Duodenal mucosa (tissue), 2 donors: ENCODE measurements at regions not wholly inside any gene's neighbourhood (a gene's known extent, or its start where the extent isn't known, plus 50 kb on each side); places are given as distances from the start of the nearest gene placed in this dataset.

Source experiments
- H3K27ac ChIP-seq: one replicate; pipeline ENCODE4 v1.7.0; 2013; ENCODE audit warnings: low read depth, low read length
- H3K27me3 ChIP-seq, 2 donors: one replicate each; pipeline ENCODE4 v1.7.0; 2013; ENCODE audit warnings: low read length in 2 of 2, control low read depth in 1 of 2; ENCODE audit not compliant: insufficient read depth in 2 of 2, control insufficient read depth in 1 of 2
- H3K36me3 ChIP-seq, 2 donors: one replicate each; pipeline ENCODE4 v1.7.0; 2013; ENCODE audit warnings: low read length in 2 of 2, control low read depth in 1 of 2; ENCODE audit not compliant: insufficient read depth in 2 of 2, control insufficient read depth in 1 of 2
- H3K4me1 ChIP-seq, 2 donors: one replicate each; pipeline ENCODE4 v1.7.0; 2013; ENCODE audit warnings: low read length in 2 of 2, control low read depth in 1 of 2; ENCODE audit not compliant: insufficient read depth in 2 of 2, control insufficient read depth in 1 of 2
- H3K4me3 ChIP-seq, 2 donors: one replicate each; pipeline ENCODE4 v1.7.0; 2013; ENCODE audit warnings: low read length in 2 of 2, low read depth in 1 of 2
- H3K9ac ChIP-seq, 2 donors: one replicate each; pipeline ENCODE4 v1.7.0; 2013; ENCODE audit warnings: low read length in 2 of 2, low read depth in 1 of 2
- H3K9me3 ChIP-seq, 2 donors: one replicate each; pipeline ENCODE4 v1.7.0; 2013; ENCODE audit warnings: low read length in 2 of 2, control low read depth in 1 of 2; ENCODE audit not compliant: control insufficient read depth in 1 of 2

- Histone ChIP-seq H3K4me1 (no peaks in the 10 kb centered on the region), H3K4me3 (no peak overlapping the region), H3K9ac (no peak overlapping the region), H3K9me3 (no peaks in the 10 kb centered on the region), H3K27ac (no peak overlapping the region), H3K36me3 (no peaks in the 10 kb centered on the region), H3K27me3 (no peaks in the 10 kb centered on the region)
Observed at GRCh38 chr18:25669741-25670140, 317.8 kb upstream of the ZNF521 start.

- H3K9me3 ChIP-seq: no peaks in the 10 kb centered on the region
- H3K4me1 ChIP-seq: no peaks in the 10 kb centered on the region
- H3K9ac ChIP-seq: no peak overlapping the region
- H3K36me3 ChIP-seq: no peaks in the 10 kb centered on the region
- no peaks in the 10 kb centered on the region for H3K27me3 ChIP-seq
- H3K4me3 ChIP-seq: no peak overlapping the region
- no peak overlapping the region for H3K27ac ChIP-seq
Observed at GRCh38 chr18:25662272-25662671, 310.3 kb upstream of the ZNF521 start.

- no peaks in the 10 kb centered on the region for H3K9me3 ChIP-seq
- H3K4me1 ChIP-seq: no peaks in the 10 kb centered on the region
- no peak overlapping the region for H3K9ac ChIP-seq
- no peaks in the 10 kb centered on the region for H3K36me3 ChIP-seq
- H3K4me3 ChIP-seq: no peak overlapping the region
- no peaks in the 10 kb centered on the region for H3K27me3 ChIP-seq
- H3K27ac ChIP-seq: no peak overlapping the region
Observed at GRCh38 chr18:25661831-25662230, 309.9 kb upstream of the ZNF521 start.

GRCh38 chr18:25659541-25659940 is 307.6 kb upstream of the ZNF521 start:
- no peak overlapping the region for H3K9ac ChIP-seq
- H3K27me3 ChIP-seq: no peaks in the 10 kb centered on the region
- no peak overlapping the region for H3K4me3 ChIP-seq
- H3K36me3 ChIP-seq: no peaks in the 10 kb centered on the region
- no peaks in the 10 kb centered on the region for H3K4me1 ChIP-seq
- no peaks in the 10 kb centered on the region for H3K9me3 ChIP-seq
- no peak overlapping the region for H3K27ac ChIP-seq

GRCh38 chr18:25658476-25658875 is 306.5 kb upstream of the ZNF521 start:
- Histone ChIP-seq H3K27ac (no peak overlapping the region), H3K27me3 (no peaks in the 10 kb centered on the region), H3K4me3 (no peak overlapping the region), H3K9me3 (no peaks in the 10 kb centered on the region), H3K4me1 (no peaks in the 10 kb centered on the region), H3K36me3 (no peaks in the 10 kb centered on the region), H3K9ac (no peak overlapping the region)

- H3K36me3 ChIP-seq: no peaks in the 10 kb centered on the region
- H3K4me3 ChIP-seq: no peak overlapping the region
- no peaks in the 10 kb centered on the region for H3K9me3 ChIP-seq
- no peak overlapping the region for H3K27ac ChIP-seq
- H3K27me3 ChIP-seq: no peaks in the 10 kb centered on the region
- H3K9ac ChIP-seq: no peak overlapping the region
- no peaks in the 10 kb centered on the region for H3K4me1 ChIP-seq
Observed at GRCh38 chr18:25651553-25651952, 299.6 kb upstream of the ZNF521 start.

GRCh38 chr18:25650201-25650941 is 298.4 kb upstream of the ZNF521 start:
- Histone ChIP-seq H3K36me3 (no peaks in the 10 kb centered on the region), H3K4me1 (no peaks in the 10 kb centered on the region), H3K9me3 (no peaks in the 10 kb centered on the region), H3K27me3 (no peaks in the 10 kb centered on the region), H3K4me3 (no peak overlapping the region), H3K9ac (no peak overlapping the region), H3K27ac (no peak overlapping the region)

- H3K9ac ChIP-seq: no peak overlapping the region
- no peaks in the 10 kb centered on the region for H3K4me1 ChIP-seq
- no peaks in the 10 kb centered on the region for H3K27me3 ChIP-seq
- no peaks in the 10 kb centered on the region for H3K36me3 ChIP-seq
- no peaks in the 10 kb centered on the region for H3K9me3 ChIP-seq
- no peak overlapping the region for H3K4me3 ChIP-seq
- no peak overlapping the region for H3K27ac ChIP-seq
Observed at GRCh38 chr18:25648716-25649260, 296.8 kb upstream of the ZNF521 start.

GRCh38 chr18:25647404-25647803 is 295.4 kb upstream of the ZNF521 start:
- H3K4me3 ChIP-seq: no peak overlapping the region
- no peak overlapping the region for H3K27ac ChIP-seq
- H3K9me3 ChIP-seq: no peaks in the 10 kb centered on the region
- no peaks in the 10 kb centered on the region for H3K4me1 ChIP-seq
- H3K36me3 ChIP-seq: no peaks in the 10 kb centered on the region
- H3K9ac ChIP-seq: no peak overlapping the region
- H3K27me3 ChIP-seq: no peaks in the 10 kb centered on the region

GRCh38 chr18:25646971-25647370 is 295.0 kb upstream of the ZNF521 start:
- no peak overlapping the region for H3K27ac ChIP-seq
- no peaks in the 10 kb centered on the region for H3K4me1 ChIP-seq
- no peak overlapping the region for H3K9ac ChIP-seq
- H3K4me3 ChIP-seq: no peak overlapping the region
- no peaks in the 10 kb centered on the region for H3K27me3 ChIP-seq
- no peaks in the 10 kb centered on the region for H3K9me3 ChIP-seq
- H3K36me3 ChIP-seq: no peaks in the 10 kb centered on the region
